PFSK-1 (cell line): ENCODE measurements at regions not wholly inside any gene's neighbourhood (a gene's known extent, or its start where the extent isn't known, plus 50 kb on each side); places are given as distances from the start of the nearest gene placed in this dataset.

Experiments
- POLR2AphosphoS5 ChIP-seq: IDR thresholded peaks from 2 replicates; pipeline ENCODE4 v1.6.1; 2012; ENCODE audit warnings: low read depth, mild to moderate bottlenecking, control low read depth, low read length, moderate library complexity
- SIN3A ChIP-seq: IDR thresholded peaks from 2 replicates; pipeline ENCODE4 v1.6.1; 2012; ENCODE audit warnings: mild to moderate bottlenecking, low read length, moderate library complexity, borderline replicate concordance; ENCODE audit not compliant: insufficient read depth
- TF ChIP-seq, protein P1 (sequence below), 2 experiments: IDR thresholded peaks; 2 replicates each; pipeline versions ENCODE4 v1.6.1 to v1.8.0; 2011 to 2012; ENCODE audit warnings: low read depth in 2 of 2, low read length in 2 of 2, control low read depth in 1 of 2, inconsistent platforms in 1 of 2, mild to moderate bottlenecking in 1 of 2, moderate library complexity in 1 of 2; ENCODE audit not compliant: insufficient read depth in 1 of 2

DNA sequence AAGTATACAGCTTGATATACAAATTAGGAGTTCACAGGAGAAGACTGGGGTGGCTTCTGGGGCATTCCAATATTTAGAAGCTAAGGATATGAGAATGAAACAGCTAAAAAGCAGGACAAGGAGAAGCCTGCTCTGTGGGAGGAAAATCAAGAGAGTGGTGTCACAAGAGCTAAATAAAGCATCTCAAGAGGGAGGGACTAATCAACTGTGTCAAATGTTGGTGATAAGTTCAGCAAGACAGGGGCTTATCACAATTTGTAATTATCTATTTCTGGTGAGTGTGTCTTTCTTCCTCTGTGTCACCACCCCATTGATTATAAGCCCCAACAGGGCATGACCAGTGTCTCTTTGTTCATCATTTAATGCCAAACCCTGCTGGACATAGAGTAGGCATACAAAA, 295.8 kb upstream of the DUSP10 start:
- TF ChIP-seq, protein P1, sequence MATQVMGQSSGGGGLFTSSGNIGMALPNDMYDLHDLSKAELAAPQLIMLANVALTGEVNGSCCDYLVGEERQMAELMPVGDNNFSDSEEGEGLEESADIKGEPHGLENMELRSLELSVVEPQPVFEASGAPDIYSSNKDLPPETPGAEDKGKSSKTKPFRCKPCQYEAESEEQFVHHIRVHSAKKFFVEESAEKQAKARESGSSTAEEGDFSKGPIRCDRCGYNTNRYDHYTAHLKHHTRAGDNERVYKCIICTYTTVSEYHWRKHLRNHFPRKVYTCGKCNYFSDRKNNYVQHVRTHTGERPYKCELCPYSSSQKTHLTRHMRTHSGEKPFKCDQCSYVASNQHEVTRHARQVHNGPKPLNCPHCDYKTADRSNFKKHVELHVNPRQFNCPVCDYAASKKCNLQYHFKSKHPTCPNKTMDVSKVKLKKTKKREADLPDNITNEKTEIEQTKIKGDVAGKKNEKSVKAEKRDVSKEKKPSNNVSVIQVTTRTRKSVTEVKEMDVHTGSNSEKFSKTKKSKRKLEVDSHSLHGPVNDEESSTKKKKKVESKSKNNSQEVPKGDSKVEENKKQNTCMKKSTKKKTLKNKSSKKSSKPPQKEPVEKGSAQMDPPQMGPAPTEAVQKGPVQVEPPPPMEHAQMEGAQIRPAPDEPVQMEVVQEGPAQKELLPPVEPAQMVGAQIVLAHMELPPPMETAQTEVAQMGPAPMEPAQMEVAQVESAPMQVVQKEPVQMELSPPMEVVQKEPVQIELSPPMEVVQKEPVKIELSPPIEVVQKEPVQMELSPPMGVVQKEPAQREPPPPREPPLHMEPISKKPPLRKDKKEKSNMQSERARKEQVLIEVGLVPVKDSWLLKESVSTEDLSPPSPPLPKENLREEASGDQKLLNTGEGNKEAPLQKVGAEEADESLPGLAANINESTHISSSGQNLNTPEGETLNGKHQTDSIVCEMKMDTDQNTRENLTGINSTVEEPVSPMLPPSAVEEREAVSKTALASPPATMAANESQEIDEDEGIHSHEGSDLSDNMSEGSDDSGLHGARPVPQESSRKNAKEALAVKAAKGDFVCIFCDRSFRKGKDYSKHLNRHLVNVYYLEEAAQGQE (IDR thresholded peaks at IDR 0.05; ENCODE audit: insufficient read depth in 1 of 2, low read depth in 2 of 2, low read length in 2 of 2), result no peak
- TF ChIP-seq POLR2AphosphoS5, result no peak
- TF ChIP-seq SIN3A, result no peak
